IPS DF 4.7 (cell line): ENCODE measurements at regions not wholly inside any gene's neighbourhood (a gene's known extent, or its start where the extent isn't known, plus 50 kb on each side); places are given as distances from the start of the nearest gene placed in this dataset.

ENCODE experiments used
- DNase-seq: peaks from one replicate; pipeline ENCODE4 v3.0.0-alpha.2; 2013; ENCODE audit warnings: low spot score; ENCODE audit errors: extremely low read depth

DNA sequence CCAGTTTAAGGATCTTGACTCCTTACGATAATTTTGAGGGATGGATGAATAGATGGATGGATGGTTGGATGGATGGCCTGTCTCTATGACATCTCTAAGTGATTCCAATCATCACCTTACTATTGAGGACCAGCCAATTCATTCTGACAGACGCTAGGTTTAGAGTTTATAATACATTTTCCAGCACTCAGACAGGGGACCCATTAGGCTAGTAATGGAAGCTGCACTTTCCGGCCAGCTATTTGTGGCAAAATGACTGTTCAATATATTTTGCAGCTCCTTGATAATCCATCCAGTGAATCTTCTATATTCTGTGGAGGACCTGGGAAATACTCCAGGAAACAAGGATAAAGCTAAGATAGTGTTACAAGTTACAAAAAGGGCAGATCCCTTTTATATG is 262.9 kb downstream of the TDRD15 start:
- no peak for DNase-seq

DNA sequence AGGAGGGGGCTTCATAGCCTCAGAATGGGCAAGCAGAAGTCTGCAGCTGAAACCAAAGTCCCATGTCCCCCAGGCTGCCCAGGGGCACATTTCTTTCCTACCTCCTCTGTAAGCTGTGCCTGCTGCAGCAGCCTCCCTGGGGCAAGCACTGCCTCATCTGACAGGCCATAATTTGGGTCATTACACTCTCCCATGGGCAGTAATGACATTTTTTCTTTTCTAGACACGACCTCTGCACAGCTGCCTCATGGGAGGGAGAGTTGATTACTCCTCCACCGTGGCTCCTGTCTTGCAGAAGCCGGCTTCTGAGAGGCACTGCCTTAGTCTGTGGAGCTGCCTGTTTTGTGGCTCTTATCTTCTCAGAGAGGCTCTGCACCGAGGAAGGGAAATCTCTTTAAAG is 268.9 kb downstream of the TDRD15 start:
- no peak for DNase-seq

DNA sequence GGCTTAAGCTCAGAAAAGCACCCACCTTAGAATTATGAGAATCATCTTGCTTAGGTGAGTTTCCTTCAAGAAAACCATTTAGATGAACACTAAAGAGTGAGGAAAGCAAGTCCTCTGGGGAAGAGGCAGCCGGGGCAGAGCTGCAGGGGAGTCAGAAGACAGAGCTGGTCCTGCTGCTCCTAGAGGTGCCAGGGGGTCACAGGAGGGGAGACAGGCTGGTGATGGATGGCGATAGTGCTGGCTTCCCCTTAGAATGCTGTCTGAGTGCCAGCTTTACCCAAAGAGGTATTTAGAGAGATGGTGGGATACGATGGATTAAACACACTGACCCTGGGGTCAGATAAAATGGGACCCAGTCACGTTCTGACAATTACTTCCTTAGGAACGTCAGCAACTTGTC is 269.4 kb downstream of the TDRD15 start:
- DNase-seq, result no peak

DNA sequence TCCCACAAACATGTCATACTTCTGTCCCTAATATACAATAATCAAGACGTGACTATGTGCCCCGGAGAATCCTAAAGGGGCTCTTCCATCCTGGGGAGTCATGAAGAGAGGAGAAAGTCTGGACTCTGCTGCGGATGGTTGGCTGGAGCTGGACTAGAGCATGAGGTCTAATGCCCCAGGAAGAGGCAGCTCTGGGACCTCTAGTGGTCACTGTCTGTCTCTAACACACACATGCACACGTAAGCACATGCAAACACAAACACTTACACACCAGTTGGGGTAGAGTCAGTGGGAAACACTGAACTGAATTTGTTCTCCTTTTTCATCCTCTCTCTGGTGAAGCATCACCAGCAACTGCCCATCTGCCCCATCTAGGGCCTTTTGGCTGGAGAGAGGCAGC is 271.6 kb downstream of the TDRD15 start:
- DNase-seq, result no peak

DNA sequence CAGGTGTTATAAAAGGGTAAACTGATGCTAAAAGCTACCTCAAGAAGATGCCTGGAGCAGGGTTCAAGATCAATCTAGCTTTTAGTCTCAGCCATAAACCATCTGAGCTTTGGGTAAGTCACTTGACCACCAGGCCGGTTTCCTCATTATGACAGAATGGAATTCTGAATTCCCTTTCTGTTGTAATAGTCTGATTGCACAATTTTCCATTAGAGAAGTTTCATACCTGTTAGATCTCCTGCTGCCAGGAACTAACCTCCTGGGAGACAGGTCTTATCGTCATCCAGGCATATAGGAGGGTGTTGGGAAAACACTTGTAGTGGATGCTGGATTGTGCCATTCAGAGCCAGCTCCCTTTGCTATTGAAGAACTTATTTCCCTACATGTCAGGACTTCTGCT is 272.5 kb downstream of the TDRD15 start:
- DNase-seq, result no peak

DNA sequence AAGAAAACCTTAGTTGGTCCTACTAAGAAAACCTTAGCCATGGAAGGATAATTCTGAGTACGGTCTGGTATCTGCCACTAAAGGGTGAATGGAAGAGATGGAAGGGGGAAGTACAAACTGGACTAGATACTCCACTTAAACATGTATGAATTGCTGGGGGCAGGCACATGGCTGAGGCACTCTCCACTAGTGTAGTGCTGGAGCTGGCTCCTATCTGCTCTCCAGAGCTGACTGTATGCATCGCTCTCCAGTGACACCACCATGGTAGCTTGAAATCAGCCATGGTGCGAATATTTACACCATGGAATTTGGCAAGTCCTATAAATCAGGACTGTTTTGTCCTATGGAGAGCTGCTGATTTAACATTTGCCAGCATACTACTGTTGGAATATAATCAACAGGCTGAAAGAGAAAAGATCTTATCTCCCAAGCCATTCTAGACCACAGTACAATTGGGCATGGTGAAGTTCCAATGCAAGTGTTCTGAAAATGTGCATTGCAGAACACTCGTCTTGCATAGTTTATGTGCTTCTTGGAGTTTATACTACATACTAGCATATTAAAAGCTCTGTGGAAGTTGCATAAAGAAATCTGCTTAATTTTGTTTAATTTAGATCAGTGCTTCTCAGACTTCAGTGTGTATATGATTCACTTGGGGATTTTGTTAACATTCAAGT is 277.4 kb downstream of the TDRD15 start:
- no peak for DNase-seq

DNA sequence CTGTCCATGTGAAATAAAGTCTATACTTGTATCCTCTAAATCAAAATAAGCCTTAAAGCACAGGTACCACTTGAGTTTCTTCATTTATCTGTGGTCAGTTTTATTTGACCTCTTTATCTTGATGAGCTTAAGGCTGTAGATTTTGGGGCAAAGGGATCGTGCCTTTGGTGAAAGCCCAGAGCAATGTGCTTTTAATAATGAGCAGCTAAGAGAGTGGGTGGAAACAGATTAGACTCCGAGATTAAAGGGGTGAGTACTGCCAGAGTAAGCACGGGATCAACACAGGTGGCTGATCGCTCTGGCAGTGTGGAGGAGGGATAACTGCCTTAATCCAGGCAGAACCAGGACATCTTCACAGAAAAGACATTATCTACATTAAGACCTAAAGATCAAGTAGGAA is 280.4 kb downstream of the TDRD15 start:
- no peak for DNase-seq

DNA sequence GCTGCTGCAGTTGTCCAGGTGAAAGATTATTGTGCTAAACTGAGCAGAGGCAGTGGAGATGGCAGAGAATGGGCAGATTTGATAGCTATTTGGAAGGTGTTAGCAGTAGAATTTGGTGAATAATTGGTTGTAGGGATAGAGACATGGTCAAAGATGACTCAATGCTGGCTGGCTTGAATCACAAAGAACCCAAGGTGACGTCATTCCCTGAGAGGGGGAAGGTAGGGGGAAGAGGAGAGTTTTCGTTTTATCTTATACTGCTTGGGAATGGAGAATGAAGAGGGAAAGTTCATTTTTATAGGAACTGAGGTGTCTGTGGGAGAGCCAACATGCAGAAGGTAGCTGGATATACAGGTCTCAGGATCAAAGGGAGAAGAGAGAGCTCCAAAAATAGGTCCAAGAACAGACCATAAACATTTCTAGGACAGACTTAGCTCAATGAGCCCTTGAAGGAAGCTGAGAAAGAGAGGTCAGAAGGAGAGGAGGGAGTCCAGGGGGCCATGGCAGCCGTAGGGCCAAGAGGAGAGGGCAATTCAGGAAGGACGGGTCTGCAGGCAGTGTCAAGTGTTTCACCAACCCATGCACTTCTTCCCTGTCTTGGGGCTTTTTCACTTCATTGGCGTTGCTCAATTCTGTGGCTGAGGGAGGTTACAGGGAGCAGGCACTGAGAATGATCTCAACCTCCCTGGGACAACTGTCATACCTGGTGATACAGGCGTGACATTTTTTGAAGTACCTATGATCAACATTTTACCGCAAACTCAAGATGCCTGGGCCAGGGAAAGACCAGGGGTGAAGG is 281.3 kb downstream of the TDRD15 start:
- DNase-seq, result no peak

DNA sequence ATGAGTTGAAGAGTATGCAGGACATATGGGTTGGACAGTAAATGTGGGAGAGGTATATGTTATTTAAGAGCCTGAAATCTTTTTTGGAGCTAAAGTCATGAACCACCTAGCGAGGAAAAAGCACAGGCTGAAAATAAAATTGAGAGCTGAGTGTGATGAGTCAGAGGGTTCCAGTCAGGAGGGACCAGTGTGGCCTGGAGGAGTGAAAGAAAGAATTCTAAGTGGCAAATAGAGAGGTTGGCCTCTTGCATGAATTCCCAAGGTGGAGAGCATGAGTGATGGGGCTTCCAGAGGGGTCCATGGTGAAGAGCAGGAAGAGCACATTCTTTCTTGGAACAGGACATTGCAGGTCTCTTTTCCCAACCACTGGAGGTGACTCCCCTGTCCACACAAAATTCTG is 282.6 kb downstream of the TDRD15 start:
- DNase-seq, result no peak

DNA sequence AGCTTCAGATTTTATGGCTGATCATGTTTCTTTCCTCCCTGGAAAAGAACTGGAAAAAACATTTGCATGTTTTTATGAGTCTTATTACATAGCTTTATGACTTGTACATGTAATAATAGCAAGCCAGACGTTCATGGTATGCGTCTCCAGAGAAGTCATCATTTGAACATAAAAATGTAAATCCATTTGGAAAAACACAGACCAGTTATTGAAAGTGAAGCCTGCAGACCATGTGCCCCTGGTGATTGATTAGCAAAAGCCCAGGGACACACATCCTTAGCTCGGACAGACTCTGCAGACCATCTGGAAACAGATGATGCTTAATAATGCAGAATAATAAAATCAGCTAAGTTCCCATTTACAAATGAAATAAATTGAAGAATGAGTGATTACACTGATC is 283.1 kb downstream of the TDRD15 start:
- no peak for DNase-seq

DNA sequence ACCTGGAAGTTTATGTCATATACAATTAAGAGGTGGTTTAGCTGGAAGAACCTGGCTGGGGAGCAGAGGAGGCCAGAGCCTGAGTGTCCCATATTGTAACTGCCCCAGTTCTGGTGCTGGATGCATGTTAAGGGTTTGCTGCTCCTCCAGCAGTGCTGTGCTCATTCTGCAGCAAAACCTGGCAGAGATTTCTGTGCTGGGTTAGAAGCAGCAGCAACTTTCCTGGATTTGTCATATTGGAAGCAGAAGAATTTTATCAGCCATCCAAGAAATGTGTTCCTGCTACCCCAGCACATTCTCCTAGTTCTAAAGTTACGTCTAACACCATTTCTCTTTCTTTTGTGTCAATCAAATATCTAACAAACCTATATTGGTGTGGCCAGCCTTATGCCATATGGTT is 284.1 kb downstream of the TDRD15 start:
- DNase-seq, result no peak

DNA sequence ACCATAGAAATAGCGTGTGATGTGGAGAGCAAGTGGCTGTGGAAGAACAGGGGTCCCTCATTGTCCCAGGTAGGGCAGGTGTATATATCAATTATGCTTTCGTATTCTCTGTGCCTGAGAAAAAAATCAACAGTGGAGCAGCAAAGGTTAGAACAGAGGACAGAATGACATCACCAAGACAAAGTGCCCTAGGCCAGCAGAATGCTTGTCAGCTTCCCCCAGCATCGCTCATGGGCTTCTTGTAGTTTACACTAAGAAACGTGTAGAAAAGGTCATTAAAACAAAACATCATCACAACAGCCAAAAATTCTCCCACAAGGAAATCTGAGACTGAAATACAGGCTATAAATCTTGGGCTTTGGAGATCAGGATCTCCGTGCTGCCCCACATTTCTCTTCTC is 288.0 kb downstream of the TDRD15 start:
- DNase-seq, result no peak

DNA sequence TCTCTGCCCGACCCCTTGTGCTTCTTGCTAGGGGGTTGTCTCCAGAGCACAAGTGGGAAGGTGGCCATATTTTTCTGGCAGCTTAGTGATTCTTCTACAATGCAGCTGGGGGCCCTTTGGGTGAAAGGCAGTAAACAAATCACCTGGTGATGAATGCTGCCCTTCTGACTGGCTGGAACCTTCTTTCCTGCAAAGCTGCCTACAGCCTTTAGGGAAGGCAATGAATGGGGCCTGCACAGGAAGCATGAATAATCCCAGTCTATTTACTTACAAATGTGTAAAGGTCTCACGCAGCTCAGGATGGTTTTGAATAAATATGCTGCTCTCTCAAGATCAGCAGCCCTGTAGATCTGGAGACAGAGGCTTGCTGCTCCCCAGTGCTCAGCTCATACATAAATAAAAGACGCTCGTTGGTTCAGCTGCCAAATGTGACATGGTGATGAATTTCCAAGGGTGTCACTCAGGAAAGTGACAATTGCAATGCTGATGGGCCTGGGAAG is 289.2 kb downstream of the TDRD15 start:
- DNase-seq, result no peak

DNA sequence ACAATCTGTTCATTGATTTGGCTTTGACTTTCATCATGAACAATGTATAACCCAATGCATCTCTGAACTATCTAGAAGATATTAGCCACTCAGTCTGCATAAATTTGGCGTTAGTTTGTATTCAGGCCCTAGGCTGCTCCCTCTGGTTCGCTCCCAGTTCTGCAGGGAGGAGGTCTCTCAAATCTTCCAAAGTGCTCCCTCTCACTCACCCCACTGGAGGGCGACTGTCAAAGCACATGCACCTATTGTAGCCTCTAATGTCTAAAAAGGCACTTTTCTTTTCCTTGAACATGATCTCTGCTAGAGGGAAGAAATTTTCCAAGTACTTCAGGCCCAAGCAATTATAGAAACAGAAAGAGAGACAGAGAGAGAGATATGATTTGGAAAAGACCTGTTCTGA is 291.5 kb downstream of the TDRD15 start:
- DNase-seq, result no peak

DNA sequence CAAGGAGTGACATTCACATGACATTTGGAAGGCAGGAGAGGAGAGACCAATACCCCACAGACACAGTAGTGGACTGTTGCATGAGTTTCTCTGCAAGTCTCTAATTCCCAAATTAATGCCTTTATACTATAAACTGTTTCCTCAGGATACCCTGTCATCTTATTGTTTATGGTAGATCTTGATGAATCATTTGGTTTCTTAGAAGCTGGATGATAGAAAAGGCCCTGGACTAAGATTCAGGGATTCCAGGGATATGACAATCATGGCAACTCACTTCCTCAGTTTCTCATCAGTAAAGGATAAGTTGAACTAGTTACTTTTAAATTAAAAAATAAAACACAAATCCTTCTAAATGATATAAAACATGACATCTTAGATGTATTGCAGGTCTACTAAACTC is 292.5 kb downstream of the TDRD15 start:
- DNase-seq, result no peak

DNA sequence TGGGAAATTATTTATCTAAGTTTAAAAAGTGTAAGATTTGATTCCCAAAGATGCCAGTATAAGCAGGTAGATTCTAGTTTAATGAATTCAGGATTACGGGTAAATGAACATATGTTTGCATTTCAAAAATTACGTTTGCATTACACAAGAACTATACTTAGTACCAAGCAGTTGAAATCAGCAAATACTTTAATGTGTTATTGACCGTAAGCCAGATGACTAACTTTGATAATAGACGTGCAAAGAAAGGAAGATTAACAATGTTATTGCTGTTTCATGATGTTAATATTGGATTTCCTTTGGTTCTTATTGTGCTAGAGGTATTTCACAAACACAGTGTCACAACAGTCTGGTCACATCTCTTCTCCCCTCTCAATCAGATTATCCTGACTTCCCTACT is 294.7 kb downstream of the TDRD15 start:
- no peak for DNase-seq

DNA sequence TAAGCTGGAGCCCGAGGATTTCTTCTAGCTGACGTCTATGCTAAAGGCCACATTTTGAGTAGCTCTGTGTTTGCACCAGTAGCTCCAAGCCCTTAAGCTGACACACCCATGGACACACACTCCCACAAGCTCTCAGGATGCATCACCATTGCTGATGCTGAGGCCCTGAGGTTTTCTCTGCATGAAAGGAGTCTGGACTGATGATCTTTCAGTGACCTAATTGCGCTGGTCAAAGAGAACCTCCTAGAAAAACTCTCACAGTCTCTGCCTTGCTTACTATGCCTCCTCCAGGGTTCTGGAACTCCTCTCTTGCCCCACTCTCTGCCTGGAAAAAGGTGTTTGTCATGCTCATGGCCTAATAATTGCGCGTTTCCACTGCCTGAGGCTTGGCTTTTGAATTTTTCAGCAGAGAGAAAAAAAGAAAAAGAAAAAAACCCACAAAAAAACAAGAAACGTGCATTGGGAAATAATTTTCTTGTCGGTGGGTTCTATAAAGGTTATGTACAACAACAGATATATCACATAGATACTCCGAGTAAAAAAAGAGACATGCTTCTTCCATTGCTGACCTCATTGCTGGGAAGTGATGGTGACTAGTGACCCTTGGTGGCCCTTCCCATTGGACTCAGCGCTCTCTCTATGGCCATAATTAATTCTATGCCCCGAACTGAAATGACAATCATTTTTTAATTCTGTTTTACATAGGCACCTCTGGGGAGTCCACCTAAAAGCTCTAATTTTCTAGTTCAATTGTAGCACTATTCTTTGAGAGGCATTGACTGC is 297.0 kb downstream of the TDRD15 start:
- no peak for DNase-seq

DNA sequence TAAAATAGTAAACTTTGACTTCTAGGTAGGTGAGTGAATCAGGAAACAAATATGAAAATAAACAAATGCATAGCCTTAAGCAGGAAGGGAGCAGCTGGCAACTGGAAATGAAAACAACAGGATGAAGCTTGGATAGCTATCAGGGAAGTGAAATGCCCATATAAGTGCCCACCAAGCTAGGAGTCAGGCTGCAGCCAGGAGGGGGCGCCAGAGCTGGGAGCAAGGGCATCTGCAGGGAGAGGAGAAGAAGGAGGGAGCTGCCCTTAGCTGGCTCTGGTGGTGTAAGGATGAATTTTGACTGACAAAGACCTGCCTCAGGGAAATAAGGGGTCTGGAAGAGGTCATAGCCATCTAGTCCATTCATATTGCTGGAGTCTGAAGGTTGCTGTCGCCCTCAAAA is 298.3 kb downstream of the TDRD15 start:
- DNase-seq, result no peak

DNA sequence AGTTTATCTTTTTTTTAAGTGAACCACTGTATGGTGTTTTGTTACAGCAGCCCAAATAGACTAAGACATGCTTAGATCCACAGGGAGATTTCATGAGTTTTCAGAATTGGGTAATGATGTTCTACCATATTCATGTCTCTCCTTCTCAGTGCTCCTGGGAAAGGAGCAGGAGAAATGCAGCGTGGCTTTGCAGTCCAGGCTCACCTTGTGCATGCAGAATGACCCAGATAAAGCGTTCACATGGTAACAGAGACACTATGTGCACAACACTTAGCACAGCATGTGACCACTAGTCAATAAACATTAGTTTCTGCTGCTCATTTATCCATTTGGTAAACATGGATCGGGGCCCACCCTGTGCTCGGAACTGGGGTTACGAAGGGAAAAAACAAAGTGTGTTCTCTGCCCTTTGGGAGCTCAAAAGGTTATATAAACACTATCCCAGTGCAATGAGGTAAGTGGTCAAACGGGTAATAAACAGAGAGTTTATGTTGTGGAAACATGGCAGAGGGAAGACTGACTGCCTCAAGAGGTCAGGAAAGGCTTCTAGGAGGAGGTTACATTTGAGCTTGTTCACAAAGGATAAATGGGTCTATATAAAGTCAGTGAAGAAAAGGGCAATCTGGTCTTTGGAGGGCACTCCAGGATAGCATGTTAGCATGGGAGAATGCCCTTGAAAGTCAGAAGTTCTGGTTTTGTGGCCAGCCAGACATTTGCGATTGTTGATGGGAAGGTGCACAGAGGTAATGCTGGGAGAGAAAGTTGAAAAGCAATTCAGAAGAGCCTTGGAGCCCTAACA is 299.2 kb downstream of the TDRD15 start:
- DNase-seq, result no peak

DNA sequence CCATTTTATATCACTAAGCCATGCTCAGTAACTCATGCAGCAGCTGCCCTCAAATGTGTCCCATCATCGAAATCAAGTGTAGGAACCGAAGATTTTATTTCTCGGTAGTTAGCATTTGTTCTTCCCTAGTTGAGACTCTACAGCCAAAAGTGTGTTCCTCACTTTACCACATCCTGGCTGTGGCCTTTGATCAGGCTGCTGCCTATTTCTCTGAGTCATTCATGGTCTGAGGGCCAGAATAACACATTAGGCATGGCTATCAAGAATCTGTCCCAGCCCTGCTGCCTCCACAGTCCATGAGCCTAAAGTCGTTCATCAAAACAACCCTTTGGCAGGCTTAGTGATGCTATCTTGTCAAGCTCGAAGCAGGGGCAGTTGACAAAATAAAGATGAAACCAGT is 300.1 kb downstream of the TDRD15 start:
- no peak for DNase-seq

DNA sequence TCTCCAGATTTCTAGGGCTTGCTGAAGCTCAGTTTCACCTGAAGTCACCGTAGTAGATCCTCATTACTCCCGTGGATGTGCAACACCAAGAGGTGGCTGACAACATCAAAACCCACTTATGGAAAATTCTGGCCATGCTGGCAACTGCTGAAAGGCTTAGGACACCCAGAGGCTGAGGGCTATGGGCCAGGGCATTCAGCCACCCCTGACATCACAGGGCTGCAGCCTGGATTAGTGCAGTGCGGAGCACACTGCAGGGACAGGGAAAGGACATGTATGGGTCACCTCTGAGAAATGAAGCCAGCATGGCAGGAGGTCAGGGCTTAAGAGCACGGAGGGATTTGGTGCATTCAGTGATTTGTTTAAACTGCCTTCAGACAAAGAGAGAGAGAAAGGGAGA is 300.6 kb downstream of the TDRD15 start:
- DNase-seq, result no peak
